GM23338 (cell line): ENCODE measurements at regions not wholly inside any gene's neighbourhood (a gene's known extent, or its start where the extent isn't known, plus 50 kb on each side); places are given as distances from the start of the nearest gene placed in this dataset.

Experiments used
- ATAC-seq: fragments of 200-7000 bp; cut with Tn5 transposase; 3 replicates; pipeline ENCODE4 v1.9.1; 2020
- DNase-seq: peaks from one replicate; pipeline ENCODE4 v3.0.0-alpha.2; 2015; ENCODE audit warnings: low spot score
- H2AFZ ChIP-seq: fragments of 200-600 bp; sonication (generic); 2 replicates; pipeline ENCODE4 v1.8.0; 2016; ENCODE audit warnings: antibody characterized with exemption, mild to moderate bottlenecking, moderate library complexity
- H3F3A ChIP-seq: fragments of 200-600 bp; sonication (generic); replicated peaks from 2 replicates; pipeline ENCODE4 v1.8.0; 2017; ENCODE audit warnings: antibody characterized with exemption, mixed run types, low read depth
- H3K27ac ChIP-seq: fragments of 200-600 bp; sonication (generic); 2 replicates; pipeline ENCODE4 v1.6.1; 2016; ENCODE audit warnings: low read depth
- H3K27me3 ChIP-seq: fragments of 200-600 bp; sonication (generic); 2 replicates; pipeline ENCODE4 v1.8.0; 2016; ENCODE audit warnings: mild to moderate bottlenecking, mixed run types, moderate library complexity; ENCODE audit not compliant: insufficient read depth
- H3K36me3 ChIP-seq: fragments of 200-600 bp; sonication (generic); 2 replicates; pipeline ENCODE4 v1.8.0; 2016; ENCODE audit warnings: mild to moderate bottlenecking; ENCODE audit not compliant: insufficient read depth
- H3K4me1 ChIP-seq: fragments of 200-600 bp; sonication (generic); 2 replicates; pipeline ENCODE4 v1.8.0; 2016; ENCODE audit warnings: mild to moderate bottlenecking, moderate library complexity; ENCODE audit not compliant: insufficient read depth
- H3K4me2 ChIP-seq: fragments of 200-600 bp; sonication (generic); 2 replicates; pipeline ENCODE4 v1.7.1; 2017; ENCODE audit warnings: mixed run types
- H3K4me3 ChIP-seq: fragments of 200-600 bp; sonication (generic); 2 replicates; pipeline ENCODE4 v1.6.1; 2016; ENCODE audit warnings: mixed run types
- H3K79me2 ChIP-seq: fragments of 200-600 bp; sonication (generic); replicated peaks from 2 replicates; pipeline ENCODE4 v1.8.0; 2017; ENCODE audit warnings: mild to moderate bottlenecking; ENCODE audit not compliant: insufficient read depth
- H3K9me2 ChIP-seq: fragments of 200-600 bp; sonication (generic); 2 replicates; pipeline ENCODE4 v1.8.0; 2017; ENCODE audit not compliant: insufficient read depth
- H4K20me1 ChIP-seq: fragments of 200-600 bp; sonication (generic); replicated peaks from 2 replicates; pipeline ENCODE4 v1.8.0; 2017; ENCODE audit warnings: mild to moderate bottlenecking; ENCODE audit not compliant: insufficient read depth
- H3K27ac Mint-ChIP-seq: 2 replicates; pipeline ENCODE4 v1.8.0; 2020; ENCODE audit warnings: inconsistent platforms, mild to moderate bottlenecking, moderate library complexity, mixed read lengths
- H3K27me3 Mint-ChIP-seq: 3 replicates; pipeline ENCODE4 v1.8.0; 2022; ENCODE audit warnings: low read depth, mild to moderate bottlenecking, moderate library complexity, mixed read lengths, inconsistent platforms; ENCODE audit not compliant: insufficient read depth, poor library complexity
- H3K36me3 Mint-ChIP-seq: 3 replicates; pipeline ENCODE4 v1.8.0; 2021; ENCODE audit warnings: low read depth, mild to moderate bottlenecking, inconsistent platforms, moderate library complexity, mixed read lengths
- H3K4me1 Mint-ChIP-seq: 3 replicates; pipeline ENCODE4 v1.8.0; 2020; ENCODE audit warnings: mild to moderate bottlenecking, inconsistent platforms, mixed read lengths
- H3K4me3 Mint-ChIP-seq: 3 replicates; pipeline ENCODE4 v1.8.0; 2021; ENCODE audit warnings: moderate library complexity, mild to moderate bottlenecking, inconsistent platforms, mixed read lengths
- H3K9me3 Mint-ChIP-seq: 3 replicates; pipeline ENCODE4 v1.8.0; 2020; ENCODE audit warnings: moderate library complexity, mild to moderate bottlenecking, inconsistent platforms, mixed read lengths
- CREB1 ChIP-seq: fragments of 250-450 bp; sonication (Bioruptor Pico); IDR thresholded peaks from 2 replicates; pipeline ENCODE4 v1.5.0; 2020; ENCODE audit warnings: low read depth, mild to moderate bottlenecking, moderate library complexity
- CTCF ChIP-seq, 2 experiments: fragments of 200-600 bp in 1 of 2; sonication (generic) in 1 of 2; conservative IDR thresholded peaks; 2 replicates each; pipeline versions ENCODE4 v1.5.1 to v1.6.1; 2016 to 2017; ENCODE audit warnings: antibody characterized with exemption in 2 of 2, low read depth in 2 of 2, mild to moderate bottlenecking in 2 of 2, moderate library complexity in 1 of 2
- ETS1 ChIP-seq: IDR thresholded peaks from 2 replicates; pipeline ENCODE4 v1.6.1; 2016; ENCODE audit warnings: antibody characterized with exemption
- EZH2 ChIP-seq: fragments of 200-600 bp; sonication (generic); IDR thresholded peaks from one replicate; pipeline ENCODE4 v1.8.0; 2017; ENCODE audit warnings: antibody characterized with exemption, mild to moderate bottlenecking, low read depth; ENCODE audit not compliant: unreplicated experiment
- EZH2phosphoT487 ChIP-seq: fragments of 200-600 bp; sonication (generic); IDR thresholded peaks from one replicate; pipeline ENCODE4 v1.8.1; 2018; ENCODE audit warnings: antibody characterized with exemption; ENCODE audit not compliant: unreplicated experiment
- JUNB ChIP-seq: IDR thresholded peaks from one replicate; pipeline ENCODE4 v1.6.1; 2016; ENCODE audit warnings: antibody characterized with exemption; ENCODE audit not compliant: unreplicated experiment
- NANOG ChIP-seq: IDR thresholded peaks from 2 replicates; pipeline ENCODE4 v1.6.1; 2016; ENCODE audit warnings: antibody characterized with exemption, borderline replicate concordance
- POLR2AphosphoS5 ChIP-seq: IDR thresholded peaks from 2 replicates; pipeline ENCODE4 v1.6.1; 2016; ENCODE audit warnings: antibody characterized with exemption, low read depth
- STAT1 ChIP-seq: IDR thresholded peaks from one replicate; pipeline ENCODE4 v1.6.1; 2016; ENCODE audit warnings: antibody characterized with exemption; ENCODE audit not compliant: unreplicated experiment
- ZNF114 ChIP-seq: fragments of 250-450 bp; sonication (Bioruptor Pico); IDR thresholded peaks from 2 replicates; pipeline ENCODE4 v1.5.0; 2020; ENCODE audit warnings: mild to moderate bottlenecking, moderate library complexity
- ZNF331 ChIP-seq: fragments of 250-450 bp; sonication (Bioruptor Pico); IDR thresholded peaks from 2 replicates; pipeline ENCODE4 v1.5.0; 2020; ENCODE audit warnings: low read depth, mild to moderate bottlenecking, moderate library complexity
- ZNF462 ChIP-seq: fragments of 250-450 bp; sonication (Bioruptor Pico); IDR thresholded peaks from 2 replicates; pipeline ENCODE4 v1.5.0; 2020; ENCODE audit warnings: mild to moderate bottlenecking, moderate library complexity

- no peaks in the 10 kb centered on the region for H3K79me2 ChIP-seq
- Mint-ChIP-seq H3K4me3 (no peak overlapping the region), H3K27ac (no peak overlapping the region), H3K27me3 (no peaks in the 10 kb centered on the region), H3K36me3 (no peaks in the 10 kb centered on the region), H3K9me3 (no peaks in the 10 kb centered on the region), H3K4me1 (peaks cover 18% of the 10 kb centered on the region; the same call in 2 of the 3 replicates)
- H4K20me1 ChIP-seq: no peaks in the 10 kb centered on the region
- peaks cover 23% of the 10 kb centered on the region for H3K4me1 ChIP-seq
- no peak for DNase-seq
- ATAC-seq: no peak
- H3K27ac ChIP-seq: no peak overlapping the region
- no peaks in the 10 kb centered on the region for H3F3A ChIP-seq
- no peaks in the 10 kb centered on the region for H3K9me2 ChIP-seq
- no peak overlapping the region for H3K4me2 ChIP-seq
- H3K36me3 ChIP-seq: no peaks in the 10 kb centered on the region
- no peaks in the 10 kb centered on the region for H3K27me3 ChIP-seq
- H2AFZ ChIP-seq: no peak overlapping the region
- no peak overlapping the region for H3K4me3 ChIP-seq
- TF ChIP-seq CREB1 (CRISPR knock-in tag) (no peak), ETS1 (no peak), ZNF114 (CRISPR knock-in tag) (no peak), EZH2 (no peak), STAT1 (no peak), EZH2phosphoT487 (no peak), ZNF462 (CRISPR knock-in tag) (no peak), JUNB (no peak), POLR2AphosphoS5 (no peak), ZNF331 (CRISPR knock-in tag) (no peak), NANOG (no peak), CTCF (conservative IDR thresholded peaks at IDR 0.05; ENCODE audit: low read depth in 2 of 2) (no peak)
These were observed 60.6 kb upstream of the C1orf21 start for GRCh38 chr1:184326278-184326677.
